ENCODE measurements at regions not wholly inside any gene's neighbourhood (a gene's known extent, or its start where the extent isn't known, plus 50 kb on each side); places are given as distances from the start of the nearest gene placed in this dataset.

DNA sequence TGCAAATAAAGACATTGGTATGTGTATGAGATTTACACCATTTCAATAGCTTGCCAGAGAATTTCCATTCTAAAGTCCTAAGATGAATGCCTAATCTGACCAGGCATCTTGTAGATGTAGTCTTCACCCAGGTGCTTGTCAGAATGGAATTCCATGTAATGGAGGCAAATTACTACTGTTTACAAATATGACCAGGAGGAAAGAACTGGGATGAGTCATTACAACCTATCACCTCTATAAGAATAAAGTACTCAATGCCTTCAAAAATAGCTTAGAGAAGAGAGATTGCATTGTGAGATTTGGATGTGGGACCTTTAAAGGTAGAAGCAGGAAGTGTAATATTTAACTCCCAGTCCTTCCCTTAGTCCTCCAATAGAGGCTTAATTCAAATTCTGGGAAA lies 507.0 kb upstream of the PTGER4 start:
- TF ChIP-seq, protein P1, sequence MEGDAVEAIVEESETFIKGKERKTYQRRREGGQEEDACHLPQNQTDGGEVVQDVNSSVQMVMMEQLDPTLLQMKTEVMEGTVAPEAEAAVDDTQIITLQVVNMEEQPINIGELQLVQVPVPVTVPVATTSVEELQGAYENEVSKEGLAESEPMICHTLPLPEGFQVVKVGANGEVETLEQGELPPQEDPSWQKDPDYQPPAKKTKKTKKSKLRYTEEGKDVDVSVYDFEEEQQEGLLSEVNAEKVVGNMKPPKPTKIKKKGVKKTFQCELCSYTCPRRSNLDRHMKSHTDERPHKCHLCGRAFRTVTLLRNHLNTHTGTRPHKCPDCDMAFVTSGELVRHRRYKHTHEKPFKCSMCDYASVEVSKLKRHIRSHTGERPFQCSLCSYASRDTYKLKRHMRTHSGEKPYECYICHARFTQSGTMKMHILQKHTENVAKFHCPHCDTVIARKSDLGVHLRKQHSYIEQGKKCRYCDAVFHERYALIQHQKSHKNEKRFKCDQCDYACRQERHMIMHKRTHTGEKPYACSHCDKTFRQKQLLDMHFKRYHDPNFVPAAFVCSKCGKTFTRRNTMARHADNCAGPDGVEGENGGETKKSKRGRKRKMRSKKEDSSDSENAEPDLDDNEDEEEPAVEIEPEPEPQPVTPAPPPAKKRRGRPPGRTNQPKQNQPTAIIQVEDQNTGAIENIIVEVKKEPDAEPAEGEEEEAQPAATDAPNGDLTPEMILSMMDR (IDR thresholded peaks at IDR 0.05), result no peak
- TF ChIP-seq POLR2A (IDR thresholded peaks at IDR 0.05), result no peak

Data from uterus (tissue), 2 donors.